GM21723 (cell line): ENCODE measurements at regions not wholly inside any gene's neighbourhood (a gene's known extent, or its start where the extent isn't known, plus 50 kb on each side); places are given as distances from the start of the nearest gene placed in this dataset.

ENCODE experiments used
- ATAC-seq: cut with Tn5 transposase; IDR thresholded peaks from one replicate; pipeline ENCODE4 v1.9.1; 2021; ENCODE audit warnings: mild to moderate bottlenecking, moderate library complexity; ENCODE audit not compliant: unreplicated experiment

DNA sequence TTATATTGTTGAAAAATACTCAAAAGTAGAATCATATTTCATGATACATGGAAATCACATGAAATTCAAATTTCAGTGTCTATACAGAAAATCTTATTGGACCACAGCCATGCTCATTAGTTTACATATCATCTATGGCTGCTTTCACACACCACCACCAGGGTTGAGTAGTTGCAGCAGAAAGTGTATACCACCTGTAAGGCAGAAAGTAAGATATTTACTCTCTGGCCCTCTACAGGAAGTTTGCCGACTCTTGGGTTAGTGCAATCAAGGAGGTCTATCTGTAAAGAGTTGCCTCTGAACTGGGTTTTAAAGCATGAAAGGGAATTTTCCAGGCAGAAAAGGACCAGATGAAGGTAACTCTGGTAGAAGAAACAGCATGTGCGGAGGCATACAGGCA is 432.3 kb downstream of the DHX35 start:
- no peak for ATAC-seq

DNA sequence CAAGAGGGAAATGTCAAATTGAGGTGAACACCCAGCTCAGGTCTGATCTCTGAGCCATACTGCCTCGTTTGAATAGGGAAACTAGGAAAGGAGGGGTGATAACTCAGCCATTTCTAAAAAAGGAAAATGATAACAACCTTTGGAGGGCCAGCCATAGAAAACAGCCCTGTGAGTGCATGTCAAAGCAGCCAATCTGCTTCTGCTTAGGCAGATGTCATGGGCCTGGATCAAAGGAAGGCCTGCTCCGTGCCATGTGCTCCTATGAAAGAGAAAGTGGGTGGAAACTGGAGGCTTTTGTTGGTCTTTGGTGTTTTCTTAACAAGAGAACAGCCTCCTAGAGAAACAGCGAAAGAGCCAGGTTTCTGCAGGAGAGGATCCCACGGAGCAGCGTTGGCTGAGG is 428.0 kb downstream of the DHX35 start:
- no peak for ATAC-seq

DNA sequence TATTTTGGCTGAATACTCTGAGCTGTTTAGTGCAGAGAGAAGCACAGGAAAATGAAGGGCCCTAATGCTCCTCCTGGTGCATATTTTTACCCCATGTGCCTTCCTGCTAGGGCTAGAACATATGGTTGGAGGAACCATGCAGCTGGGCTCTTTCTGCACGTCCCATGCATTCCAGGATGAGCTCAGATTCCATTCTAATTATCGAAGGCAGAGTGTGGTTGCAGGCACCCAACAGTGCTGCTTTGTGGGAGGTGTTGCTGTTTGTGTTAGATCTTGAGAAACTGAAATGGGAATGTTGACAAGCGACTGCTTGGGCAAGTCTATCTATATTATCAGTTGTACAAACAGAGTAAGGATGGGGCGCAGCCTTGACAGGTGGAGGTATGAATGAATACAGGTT is 419.5 kb downstream of the DHX35 start:
- no peak for ATAC-seq

DNA sequence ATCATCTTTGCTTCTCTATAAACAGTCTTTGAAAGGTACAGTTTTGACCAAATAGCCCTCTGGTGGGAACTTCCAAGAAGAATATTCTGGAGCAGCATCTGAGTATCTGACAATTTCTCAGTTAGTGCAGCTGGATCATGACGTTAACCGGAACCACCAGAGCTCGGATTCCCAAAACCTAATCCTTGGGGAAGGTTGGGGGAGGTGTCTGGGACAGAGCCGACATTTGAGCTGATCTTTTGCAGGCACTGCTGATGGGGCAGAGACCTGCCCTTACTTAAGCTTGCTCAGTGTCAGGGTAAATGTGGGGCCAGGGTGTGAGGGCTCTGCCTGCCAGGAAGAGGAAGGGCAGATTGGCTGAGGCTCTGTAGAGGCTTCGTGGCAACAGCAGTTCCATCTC is 416.6 kb downstream of the DHX35 start:
- ATAC-seq: no peak

DNA sequence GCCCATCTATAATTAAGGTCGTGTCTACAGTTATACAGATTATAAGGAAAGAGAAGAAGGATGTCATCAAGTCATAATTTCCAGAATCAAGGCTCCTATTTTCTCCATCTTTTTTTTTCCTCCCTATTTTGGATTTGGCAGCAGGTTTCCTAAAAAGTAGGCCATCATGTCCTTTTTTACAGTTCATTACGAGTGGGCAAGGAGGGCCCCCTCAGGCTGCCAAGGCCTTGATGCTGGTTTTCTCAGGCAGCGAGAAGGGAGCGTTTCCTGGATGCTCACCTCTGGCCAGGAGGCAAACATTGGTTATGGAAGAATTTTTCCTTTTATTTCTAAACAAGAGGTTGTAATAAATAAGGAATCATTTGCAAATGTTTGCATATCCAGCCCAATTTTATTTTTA is 414.6 kb downstream of the DHX35 start:
- ATAC-seq: no peak

DNA sequence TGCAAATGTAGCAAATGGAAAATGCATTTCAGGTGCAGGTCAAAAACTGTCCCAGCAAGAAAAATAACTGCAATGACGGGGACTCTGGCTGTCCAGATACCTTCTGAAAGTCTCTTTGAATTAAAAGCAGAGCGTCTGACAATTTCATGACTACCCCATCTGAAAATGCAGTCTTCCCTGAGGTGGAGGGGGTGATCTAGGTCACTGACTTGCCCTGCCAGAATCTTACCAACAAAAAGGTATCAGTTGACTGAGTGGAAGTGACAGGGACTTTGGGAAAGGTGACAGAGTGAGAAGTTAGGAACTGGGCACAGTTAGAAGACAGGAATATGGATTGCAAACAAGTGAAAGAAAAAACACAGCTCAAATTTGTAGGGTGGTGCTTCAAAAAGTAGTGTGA is 402.2 kb downstream of the DHX35 start:
- ATAC-seq: no peak

DNA sequence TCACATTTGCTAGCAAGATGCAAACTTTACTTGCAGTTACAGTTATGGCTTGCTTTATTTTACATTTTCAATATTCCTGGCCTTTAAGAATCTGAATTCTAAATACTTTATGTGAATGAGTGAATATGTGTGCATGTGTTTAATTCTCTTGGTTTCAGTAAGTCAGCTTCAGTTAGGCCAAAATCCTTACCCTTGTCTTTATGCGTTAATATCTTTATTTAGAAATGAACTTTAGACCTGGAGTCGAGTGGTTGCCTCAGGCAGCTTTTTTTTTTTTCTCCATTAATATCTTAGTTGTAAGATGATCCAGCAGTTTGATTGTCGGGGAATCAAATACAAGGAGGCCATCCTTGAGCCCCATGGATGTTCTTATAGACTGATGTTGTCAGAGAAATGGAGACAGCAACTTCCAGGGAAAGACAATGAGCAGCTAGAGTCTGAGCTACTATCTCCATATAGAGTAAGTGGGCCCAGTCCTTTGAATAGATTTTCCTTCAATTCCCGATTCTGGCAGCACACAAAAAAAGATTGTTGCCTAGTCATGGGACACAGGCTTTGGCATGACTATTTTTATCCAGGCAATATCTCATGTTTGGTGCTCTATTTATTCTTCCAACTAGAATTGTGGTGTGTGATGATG is 398.0 kb downstream of the DHX35 start:
- ATAC-seq: no peak

DNA sequence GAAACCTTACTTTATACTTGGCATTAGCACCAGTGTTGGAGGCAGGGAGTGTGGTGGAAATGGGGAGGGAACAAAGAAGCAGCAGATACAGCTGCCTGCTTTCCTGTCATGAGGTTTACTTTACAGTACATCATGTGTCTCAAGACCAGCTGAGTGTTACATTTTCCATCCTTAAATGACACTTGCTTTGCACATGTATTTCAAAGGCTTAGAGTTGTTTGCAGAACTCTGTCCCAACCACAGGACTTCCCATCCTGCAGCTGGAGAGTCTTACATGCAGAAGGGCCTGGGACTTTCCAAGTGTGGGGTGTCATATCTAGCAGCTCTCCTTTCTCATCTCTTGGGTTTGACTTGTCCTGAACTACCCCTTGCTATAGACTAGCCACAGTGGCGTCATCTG is 395.9 kb downstream of the DHX35 start:
- ATAC-seq: no peak

DNA sequence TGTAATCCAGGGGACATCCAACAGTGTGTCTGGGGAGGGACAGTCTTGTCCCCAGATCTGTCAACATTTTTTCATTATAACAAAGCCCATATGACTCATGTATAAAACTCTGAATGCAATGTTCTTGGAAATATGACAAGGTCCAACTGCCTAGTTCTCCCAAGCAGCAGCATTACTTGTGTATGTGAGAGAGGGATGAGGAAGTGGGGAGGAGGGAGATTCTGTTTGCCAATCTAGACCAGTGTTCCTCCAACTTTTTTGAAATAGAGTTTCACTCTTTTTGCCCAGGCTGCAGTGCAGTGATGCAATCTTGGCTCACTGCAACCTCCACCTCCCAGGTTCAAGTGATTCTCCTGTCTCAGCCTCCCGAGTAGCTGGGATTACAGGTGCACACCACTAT is 394.8 kb downstream of the DHX35 start:
- no peak for ATAC-seq

DNA sequence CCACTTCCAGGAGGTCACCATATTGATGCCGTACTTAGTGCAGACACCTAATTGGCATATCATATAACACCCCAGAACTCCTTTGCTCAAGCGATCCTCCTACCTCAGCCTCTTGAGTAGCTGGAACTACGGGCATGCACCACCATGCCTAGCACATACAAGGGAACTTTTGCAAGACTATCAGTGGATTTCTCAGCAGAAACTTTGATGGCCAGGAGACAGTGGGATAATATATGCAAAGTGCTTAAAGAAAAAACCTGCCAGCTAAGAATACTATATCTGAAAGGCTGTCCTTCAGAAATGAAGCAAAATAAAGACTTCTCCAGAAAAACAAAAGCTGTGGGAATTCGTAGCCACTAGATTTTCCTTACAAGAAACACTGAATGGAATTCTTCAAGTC is 387.1 kb downstream of the DHX35 start:
- no peak for ATAC-seq

DNA sequence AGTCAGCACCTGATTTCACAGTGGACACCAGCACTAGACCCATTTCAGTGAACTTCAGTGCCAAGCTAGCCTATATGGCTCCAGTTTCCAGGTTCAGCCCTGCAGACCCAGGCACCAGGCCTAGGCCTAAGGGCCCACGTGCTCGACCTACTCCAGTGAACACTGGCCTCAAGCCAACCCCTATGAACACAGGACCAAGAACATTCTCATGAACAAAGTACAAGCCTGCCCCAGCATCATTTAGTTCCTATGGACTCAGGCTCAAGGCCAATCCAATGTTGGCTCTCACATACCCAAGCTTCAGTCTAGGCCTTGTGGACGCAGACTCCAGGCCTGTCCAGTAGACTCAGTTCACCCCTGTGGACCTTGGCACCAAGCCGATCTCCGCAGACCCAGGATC is 385.5 kb downstream of the DHX35 start:
- no peak for ATAC-seq

DNA sequence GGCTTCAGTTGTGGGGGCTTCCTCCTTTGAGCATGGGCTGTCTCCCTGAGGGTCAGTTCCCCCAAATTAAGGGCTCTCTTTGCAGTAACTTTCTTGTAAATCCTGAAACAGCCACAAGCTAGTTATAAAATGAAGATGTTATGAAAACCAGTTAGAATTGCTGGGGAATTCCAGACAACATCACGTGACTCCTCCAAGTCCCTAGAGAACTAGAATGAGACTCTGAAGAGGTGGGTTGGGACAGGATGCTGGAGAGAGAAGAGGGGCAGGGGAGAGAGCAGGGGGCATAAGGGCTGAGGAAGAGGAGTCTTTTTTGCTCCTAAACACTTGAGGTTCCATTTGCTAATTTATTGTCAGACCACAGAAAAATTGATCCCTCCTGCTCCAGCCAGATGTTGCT is 380.3 kb downstream of the DHX35 start:
- ATAC-seq: no peak

DNA sequence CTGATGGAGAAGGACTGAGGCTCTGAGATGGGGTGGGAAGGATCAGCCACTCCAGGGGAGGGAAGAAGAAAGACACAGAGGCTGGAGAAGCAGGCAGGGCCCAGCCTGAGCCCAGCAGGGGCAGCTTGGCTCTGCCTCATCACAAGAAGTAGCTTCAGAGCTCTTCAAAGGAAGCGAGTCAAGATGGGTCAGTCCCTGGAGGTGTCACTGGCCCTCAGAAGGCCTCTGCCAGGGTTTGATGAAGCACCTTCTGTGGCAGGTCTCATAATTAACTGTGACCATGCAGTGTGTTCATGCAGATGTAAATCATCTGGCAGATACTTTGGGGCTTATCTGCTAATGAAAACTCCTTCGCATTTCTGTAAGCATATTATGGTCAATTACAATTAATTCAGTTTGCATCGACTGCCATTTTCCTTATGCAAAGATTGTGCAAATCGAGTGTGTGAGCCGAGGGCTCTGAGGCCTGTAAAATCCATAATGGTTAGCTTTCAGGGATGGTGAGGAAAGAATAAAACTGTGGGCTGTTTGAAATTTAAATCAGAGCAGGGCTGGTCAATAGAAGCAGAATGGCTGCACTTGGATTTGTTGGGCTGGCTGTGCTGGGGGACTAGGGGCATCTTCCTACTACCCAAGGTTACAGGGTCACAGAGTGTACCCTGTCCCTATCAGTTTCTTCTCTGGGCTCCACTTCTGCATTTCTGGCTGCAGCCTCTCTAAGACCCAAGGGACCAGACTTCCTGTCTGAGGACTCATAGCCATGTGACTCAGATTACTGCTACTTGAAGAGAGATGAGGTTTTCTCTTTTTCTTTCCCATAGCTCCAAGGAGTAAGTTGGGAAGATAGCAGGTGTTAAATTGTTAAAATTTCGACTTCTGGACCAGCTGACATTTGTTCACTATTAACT is 376.6 kb downstream of the DHX35 start:
- peak; percentile 90 for ATAC-seq

DNA sequence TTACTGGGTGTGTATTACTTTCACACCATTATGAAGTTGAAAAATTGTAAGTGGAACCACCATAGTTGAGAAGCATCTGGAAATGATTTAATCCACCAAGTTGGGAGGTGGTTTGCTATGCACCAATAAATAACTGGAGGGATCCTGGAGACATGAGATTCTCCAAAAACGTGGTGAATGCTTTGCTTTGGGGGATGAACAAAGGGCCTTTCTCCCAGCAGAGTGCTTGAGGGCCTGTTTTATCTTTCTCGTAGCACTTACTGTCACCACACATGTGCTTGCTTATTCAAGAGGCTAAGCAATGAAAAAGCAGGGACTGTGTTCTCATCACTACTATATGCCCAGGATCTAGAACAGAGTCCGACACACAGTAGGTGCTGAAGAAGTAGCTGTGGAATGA is 371.1 kb downstream of the DHX35 start:
- ATAC-seq: no peak

DNA sequence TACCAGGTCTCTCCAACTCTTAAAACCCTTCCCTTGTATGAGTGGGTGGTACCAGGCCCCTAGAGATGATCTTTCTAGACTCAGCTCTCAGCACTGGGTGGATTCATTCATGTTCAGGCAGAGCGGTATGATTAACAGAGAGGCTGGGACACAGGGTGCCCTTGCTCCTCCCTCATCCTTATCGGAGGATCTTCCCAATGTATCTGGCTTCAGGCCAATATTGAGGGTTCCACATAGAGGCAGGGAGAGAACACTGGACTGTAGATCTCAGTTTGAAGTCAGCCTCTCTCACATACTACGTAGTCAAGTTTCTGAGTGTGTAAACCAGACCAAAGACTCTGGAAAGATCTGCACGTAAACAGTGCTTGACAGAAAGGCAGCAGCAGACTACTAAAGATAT is 366.2 kb downstream of the DHX35 start:
- ATAC-seq: no peak

DNA sequence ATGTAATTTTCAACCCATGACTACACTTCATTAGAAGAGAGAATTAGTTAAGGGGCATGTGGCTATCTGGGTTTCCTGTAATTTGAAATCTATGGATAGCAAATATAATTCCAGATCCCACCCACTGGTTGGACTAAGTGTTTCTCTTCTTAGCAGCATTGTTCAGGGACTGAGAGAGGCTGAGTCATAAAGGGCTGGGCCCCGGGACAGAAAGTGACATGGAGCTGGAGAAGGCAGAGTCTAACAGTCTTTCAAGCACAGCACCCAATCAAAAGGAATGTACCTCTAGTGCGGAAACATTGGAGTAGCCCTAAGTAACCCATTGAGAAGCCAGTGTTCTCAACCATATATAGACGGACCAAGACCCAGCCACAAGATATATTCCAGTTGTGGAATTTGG is 363.9 kb downstream of the DHX35 start:
- ATAC-seq: no peak

DNA sequence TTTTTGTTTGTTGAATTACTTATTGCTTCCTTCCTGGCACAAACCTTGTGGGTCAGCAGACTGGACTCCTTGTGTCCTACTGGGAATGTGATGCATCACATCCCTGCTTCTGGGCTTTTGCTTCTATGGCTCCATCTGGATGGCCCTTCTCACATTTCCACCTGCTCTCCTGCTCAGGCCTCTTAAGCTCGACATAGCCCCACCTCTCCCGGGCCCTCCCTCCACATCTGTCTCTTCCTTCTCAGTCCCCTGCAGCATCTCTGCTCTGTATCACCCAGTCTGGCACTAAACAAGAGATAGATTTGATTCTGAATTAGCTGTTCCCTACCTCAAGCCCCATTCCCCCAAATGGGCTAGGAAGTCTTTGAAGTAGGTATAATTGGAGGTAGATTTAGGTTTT is 356.8 kb downstream of the DHX35 start:
- no peak for ATAC-seq

DNA sequence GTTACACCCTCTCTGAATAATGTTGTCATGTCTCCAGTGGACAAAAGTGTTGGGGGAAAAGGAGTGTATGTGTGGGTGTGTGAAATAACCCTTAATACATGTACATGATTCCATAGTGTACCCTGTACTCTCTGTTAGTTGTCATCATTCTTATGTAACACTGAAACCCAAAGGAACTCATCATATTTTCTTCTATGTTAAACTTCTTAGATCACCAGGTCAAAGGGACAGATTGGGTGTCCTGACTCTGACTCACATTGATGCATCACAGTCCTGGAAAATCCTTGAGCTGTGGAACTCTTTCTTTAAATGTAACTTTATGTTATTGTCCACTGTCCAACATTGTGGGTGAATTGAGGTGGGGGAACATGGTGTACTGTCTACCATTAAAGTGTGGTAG is 350.5 kb downstream of the DHX35 start:
- ATAC-seq: no peak

DNA sequence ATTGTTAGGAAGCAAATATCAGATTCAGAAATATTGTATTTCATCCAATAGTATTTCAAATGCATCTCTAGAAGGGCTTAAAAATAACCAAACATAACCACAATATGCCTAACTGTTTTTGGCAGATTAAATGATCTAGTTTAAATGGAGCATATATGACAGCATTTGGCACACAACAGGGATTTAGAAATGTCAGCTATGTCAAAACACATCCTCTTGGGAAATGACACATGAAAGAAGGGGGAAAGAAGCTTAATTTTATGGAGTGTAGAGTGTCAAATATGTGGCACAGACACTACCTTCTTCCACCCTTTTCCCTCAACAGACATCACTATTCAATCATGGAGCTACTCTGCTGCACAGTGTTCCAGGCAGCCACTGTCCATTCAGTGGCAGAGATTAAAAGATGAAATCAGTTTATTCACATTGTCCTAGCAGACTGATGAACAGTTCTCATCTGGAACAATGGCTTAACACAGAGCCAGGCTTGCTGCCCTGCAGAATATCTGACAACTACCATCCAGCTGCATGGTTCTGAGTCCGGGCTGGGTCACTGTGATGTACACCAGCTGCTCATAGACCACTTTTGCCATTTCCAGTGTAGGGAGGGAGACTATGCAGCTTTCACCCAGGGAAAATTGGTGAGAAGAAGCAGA is 349.8 kb downstream of the DHX35 start:
- no peak for ATAC-seq

DNA sequence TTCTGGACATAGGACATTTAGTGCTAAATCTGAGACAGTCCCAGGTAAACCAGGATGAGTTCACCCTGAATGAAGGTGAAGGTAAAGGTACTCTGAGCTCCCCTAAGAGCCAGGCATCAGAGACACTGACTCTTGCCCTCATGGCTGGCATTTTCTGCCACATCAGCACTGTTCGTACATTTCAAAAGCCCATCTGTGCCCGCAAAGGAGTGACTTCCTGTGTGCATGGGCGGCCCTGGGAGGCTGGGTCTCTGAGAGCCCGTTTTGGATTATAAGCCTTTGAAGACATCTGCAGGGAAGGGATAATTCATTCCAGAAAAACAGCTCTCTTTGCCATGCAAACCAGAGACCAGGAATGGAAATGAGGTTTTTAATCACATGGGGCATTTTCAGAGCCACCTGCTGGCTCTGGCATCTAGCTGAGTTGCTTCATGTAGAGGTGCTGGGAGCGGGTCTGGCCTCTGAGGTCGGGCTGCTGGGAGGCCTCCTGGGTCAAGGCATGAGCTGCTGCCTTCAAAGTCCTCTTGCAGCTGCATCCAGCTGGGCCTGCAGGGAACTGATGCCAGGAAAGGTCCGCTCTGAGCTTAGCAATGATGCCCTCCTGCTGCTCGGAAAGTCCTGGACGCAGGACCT is 348.3 kb downstream of the DHX35 start:
- ATAC-seq: no peak

DNA sequence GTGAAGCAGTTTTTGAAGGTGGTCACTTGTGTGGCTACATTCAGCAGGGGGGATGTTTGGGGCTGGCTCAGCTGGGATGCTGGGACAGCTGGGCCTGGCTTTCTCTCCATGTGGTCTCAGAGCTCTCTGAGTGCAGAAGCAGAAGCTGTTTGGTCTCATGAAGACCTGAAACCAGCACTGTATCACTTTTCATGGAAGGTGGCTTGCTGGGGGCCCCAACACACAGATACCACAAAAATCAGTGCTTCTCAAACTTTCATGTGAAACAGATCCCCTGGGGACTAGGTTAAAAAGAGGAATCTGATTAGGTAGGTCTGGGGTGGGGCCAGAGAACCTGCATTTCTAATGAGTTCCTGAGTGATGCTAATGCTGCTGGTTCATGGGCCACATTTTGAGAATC is 347.3 kb downstream of the DHX35 start:
- no peak for ATAC-seq

DNA sequence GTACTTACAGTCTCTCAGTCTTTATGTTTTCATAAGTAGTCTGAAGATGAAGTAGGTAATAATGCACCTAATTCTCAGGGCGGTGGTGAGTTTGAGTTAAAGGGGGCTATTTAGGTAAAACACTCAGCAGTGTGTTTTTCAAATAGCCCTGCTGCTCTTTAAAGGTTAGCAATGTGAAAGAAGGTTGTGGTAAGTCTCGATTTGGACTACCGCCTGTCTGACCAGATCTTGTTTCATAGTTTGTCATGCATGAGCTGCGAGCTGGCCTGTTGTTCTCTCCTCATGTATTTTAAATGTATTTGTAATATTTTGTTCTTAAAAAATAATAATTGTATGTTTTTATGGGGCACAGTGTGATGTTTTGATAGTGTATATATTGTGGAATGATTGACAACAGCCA is 340.2 kb downstream of the DHX35 start:
- ATAC-seq: no peak
